DMS79 treated with DMSO at 0.1 percent for 48 hours (cell line): ENCODE measurements at regions not wholly inside any gene's neighbourhood (a gene's known extent, or its start where the extent isn't known, plus 50 kb on each side); places are given as distances from the start of the nearest gene placed in this dataset.

Source experiments
- DNase-seq: peaks from one replicate; lab custom pipeline; 2025; lab: John Stamatoyannopoulos, UW

DNA sequence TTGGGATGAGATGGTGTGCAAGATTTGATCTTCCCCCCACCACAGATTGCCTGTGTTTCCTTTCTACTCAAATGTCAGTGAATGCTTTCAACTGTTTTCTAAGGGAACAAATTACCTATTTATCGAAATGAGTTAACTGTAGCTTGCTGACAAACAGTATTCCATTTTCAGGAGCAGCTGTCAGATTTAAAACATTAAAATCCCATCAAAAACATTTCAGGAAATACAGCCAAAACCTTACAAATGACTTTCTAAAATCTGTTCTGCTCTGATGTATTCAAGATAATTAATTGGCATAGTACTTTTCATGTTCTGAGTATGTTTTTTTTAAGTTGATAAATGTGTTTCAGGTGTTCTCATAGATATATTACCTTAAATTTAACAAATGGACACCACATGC lies 158.0 kb upstream of the DMRTA1 start:
- no peak for DNase-seq

- no peak for DNase-seq
These were observed 139.5 kb upstream of the DMRTA1 start for GRCh38 chr9:22307013-22307711.

- DNase-seq = no peak
These were observed 138.4 kb upstream of the DMRTA1 start for GRCh38 chr9:22308177-22308576.

DNA sequence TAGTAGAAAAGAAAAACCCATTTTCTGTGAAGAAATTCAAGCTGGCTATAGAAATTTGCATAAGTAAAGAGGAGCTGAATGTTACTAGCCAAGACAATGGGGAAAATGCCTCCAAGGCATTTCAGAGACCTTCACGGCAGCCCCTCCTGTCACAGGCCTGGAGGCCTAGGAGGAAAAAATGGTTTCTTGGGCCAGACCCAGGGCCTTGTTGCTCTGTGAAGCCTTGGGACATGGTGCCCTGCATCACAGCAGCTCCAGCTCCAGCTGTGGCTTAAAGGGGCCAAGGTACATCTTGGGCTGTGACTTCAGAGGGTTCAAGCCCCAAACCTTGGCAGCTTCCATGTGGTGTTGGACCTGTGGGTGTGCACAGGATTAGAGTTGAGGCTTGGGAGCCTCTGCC lies 130.0 kb upstream of the DMRTA1 start:
- DNase-seq = no peak

DNA sequence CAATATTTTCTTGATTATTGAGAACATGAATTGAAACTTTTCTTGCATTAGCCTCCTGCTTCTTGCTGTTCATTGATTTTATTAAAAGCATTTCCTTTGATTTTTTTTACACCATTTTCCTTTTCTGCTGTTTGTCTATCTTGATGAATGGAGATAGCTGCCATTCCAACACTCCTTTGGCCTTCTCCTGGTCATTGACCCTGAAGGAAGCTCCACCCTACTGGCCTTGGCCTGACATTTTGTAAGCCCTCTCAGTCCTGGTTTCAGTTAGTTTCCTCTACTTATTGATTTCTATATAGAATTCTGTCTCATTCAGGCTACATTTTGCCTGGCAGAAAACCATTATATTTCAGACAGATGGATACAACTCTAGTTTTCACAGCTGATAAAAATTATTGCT lies 115.1 kb upstream of the DMRTA1 start:
- DNase-seq = no peak

- DNase-seq = no peak
These were observed 114.4 kb upstream of the DMRTA1 start for GRCh38 chr9:22332202-22332601.

GRCh38 chr9:22337261-22337660 lies 109.4 kb upstream of the DMRTA1 start:
- no peak for DNase-seq

DNA sequence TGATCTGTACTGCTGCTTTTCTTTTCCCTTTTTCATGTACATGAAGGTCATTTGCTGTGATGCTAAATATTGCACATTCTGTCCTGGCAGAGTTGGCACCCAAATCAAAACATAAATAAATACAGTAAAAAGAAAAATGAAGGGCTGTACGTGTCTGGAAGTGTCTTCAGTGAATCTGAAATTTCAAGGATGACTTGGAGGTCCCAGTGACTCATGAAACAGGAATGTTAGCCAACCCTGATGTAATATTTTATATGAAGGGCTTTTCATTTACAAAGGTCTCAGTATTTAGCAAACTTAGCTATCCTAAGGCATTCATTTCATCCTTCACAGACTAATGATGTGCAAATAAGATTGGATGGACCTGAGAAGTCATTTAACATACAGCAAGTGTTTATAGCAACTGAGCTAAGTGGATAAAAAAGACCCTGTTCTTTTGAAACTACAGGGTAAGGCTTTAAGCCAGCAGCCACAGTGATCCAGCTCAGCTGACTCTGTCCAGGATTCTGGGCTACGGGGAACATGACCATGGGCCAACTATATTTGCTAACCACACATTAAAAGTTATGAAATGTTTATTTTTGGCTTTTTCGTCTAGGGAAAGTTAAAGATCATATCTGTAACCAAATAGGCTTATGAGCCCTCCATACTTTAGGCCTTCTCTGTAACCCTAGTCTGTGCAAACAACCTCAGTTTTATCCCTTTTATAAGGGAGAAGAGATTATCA lies 104.0 kb upstream of the DMRTA1 start:
- DNase-seq = no peak

- no peak for DNase-seq
These were observed 103.4 kb upstream of the DMRTA1 start for GRCh38 chr9:22343218-22343611.

DNA sequence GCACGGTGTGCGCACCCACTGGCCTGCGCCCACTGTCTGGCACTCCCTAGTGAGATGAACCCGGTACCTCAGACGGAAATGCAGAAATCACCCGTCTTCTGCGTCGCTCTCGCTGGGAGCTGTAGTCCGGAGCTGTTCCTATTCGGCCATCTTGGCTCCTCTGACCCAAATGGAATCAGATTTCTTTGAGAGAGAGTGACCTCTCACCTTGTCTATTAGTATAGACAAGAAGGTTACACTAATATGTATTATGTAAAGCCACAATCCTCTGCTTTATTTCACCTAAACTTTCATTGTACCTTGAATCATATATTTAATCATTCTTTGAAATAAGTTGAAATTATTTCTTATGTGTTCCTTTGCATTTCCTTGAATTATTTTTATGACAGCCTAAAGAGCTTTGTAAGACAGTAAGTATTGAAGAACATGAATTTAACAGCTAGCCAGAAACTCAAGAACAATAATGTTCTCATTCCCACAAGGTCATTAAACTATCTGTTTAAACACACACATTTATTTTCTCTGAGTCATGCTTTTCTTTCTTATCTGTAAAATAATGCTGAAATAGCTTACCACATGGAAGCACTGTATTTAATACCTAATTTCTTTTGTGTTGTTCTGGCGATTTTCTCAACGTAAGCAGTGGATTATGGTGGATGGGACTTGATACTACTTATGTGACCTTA lies 91.8 kb upstream of the DMRTA1 start:
- no peak for DNase-seq

DNA sequence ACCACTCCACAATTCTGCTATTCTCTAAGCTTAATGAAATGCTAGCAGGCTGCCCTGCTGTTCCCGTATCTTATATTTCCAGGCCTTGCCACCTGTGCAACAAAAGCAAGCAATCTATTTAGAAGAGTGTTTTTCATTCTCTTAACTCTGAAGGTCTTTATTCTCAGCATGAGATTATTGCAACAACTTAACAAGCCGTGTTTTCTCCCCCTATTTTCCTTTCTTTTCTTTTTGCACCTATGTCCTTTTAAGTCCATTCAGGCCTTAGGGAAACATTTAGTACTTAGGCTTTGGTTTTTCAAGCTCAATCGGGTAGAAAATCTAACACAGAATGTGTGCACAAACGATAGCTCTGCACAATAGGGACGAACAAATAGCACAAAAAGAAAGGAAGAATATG lies 89.6 kb upstream of the DMRTA1 start:
- DNase-seq = no peak

DNA sequence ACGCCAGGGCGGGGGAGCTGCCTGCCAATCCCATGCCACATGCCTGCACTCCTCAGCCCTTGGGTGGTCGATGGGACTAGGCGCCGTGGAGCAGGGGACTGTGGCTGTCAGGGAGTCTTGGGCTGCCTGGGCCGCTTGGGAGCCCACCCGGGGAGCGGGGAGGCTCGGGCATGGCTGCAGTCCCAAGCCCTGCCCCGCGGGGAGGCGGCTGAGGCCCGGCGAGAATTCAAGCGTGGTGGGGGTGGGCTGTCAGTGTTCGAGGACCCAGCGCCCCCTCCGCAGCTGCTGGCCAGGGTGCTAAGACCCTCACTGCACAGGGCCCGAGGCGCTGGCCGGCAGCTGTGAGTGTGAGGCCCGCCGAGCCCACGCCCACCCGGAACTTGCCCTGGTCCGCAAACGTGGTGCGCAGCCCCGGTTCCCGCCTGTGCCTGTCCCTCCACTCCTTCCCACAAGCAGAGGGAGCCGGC lies 83.2 kb upstream of the DMRTA1 start:
- no peak for DNase-seq

DNA sequence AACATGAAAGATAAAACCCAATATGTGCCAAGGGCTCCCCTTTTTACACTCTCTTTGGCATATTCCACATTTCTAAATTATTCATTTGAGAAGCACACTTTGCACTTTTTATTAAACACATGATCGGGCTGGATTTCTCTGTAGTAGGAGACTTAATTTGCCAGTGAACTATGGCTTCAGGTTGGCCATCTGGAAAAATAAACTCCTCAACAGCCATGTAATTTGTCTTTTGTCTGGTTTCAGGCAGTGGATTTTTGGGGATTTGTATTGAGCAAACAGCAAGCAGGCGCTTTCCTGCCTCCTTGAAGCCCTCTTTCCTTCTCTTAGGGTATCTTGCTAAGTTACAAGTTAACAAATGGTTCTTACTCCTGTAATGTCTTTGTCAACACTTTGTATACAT lies 73.0 kb upstream of the DMRTA1 start:
- no peak for DNase-seq

DNA sequence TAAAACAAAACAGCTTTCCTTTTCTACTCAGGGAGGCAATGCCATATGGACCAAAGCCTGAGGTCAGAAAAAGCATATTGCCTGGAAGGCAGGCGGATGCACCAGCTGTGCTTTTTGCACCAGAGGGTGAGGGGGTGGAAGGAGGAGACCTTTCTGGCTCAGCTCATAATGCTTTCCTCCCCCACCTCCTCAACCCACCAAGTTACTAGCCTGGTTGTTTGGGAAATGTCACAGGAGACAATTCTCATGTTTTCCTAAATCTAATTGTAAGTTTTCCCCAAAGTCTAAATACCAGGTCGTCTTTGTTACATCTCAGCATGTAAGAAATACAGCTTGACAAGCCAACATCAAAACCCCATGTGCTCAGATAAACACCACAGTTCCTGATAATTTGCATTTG lies 72.6 kb upstream of the DMRTA1 start:
- no peak for DNase-seq

DNA sequence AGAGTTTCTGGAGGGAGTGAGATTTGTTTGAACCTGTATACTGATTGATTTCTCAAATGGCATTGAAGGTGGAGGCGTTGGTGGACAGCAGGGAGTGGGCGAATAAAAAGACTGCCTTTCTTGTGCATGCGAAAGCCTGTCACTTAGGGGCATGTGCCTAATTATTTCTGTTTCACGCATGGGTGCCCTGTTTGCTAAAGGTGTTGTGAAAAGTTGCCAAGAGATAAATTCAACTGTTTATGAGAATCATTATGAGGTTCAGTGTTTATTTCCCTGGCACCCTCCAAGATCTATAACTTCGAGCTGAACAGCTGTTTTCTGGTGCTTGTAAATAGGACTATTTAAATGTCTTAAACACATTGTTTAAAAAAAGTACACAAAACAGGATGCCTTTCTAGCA lies 67.4 kb upstream of the DMRTA1 start:
- no peak for DNase-seq

- no peak for DNase-seq
These were observed 65.5 kb upstream of the DMRTA1 start for GRCh38 chr9:22381170-22381569.

DNA sequence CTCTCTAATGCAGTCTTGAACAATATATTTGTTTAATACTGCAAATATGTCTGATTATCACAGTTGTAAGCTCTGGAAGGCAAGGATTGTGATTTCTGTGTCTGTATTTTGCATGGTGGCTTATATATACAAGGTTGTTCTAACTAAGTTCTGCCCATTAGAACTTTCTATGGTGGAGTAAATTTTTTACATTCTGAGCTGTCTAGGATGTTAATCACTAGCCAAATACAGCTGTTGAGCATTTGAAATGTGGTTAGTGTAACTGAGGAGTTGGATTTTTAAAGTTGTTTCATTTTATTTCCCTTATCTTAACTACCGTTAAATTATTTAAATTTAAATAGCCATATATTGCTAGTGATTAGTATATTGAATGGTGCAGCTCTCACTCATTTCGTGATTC lies 64.3 kb upstream of the DMRTA1 start:
- no peak for DNase-seq

GRCh38 chr9:22383718-22384117 lies 62.9 kb upstream of the DMRTA1 start:
- DNase-seq = no peak

GRCh38 chr9:22389271-22389670 lies 57.4 kb upstream of the DMRTA1 start:
- no peak for DNase-seq

DNA sequence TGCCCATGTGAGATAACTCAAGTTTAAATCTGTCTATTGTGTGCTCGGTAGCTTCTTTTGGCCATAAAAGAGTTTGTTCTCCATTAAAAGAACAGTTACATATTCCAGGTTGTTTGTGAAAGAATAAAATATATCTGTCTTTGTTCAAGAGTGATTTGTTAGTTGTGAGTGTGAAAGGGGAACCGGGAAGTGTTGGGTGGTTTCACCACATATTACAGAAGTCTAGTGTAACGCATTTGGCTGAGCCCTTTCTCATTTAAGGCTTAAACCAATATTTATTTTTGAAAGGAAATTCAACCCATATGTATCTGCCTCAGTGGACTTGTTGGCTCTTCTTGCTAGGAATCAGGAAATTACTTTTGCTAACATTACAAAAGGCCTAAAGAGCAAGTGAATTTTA lies 54.1 kb upstream of the DMRTA1 start:
- no peak for DNase-seq

DNA sequence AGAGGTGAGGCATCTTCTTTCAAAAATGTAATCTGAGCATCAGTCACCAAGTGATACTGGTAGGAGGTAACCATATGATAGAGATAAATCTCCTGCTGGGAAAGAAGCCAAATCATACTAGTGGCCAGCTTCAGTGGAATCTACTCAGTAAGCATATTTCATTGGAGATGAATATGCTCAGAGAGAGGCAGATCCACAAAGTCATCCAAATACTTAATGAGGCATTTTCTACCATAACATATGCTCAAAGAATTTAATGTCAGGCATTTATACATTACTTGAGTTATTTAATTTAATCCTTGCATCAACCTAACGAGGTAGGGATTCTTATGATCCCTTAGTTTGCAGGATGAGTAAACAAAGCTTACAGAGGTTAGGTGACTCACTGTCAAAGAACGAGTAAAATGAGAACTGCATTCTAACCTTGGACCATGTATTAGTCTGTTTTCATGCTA lies 50.9 kb upstream of the DMRTA1 start:
- DNase-seq = no peak
